Stimulated activated naive CD8-positive, alpha-beta T cell treated with anti-CD3 and anti-CD28 coated beads, Interleukin-15, amount 100 ng/mL, for 72 hours (primary cell): ENCODE measurements at regions not wholly inside any gene's neighbourhood (a gene's known extent, or its start where the extent isn't known, plus 50 kb on each side); places are given as distances from the start of the nearest gene placed in this dataset.
"Not testable (repeated sequence)": the region's sequence is repeated elsewhere in the genome, so short reads cannot be mapped to it uniquely, and the experiment has no call there.

Source experiments
- ATAC-seq: fragments of 150-1000 bp; cut with Tn5 transposase; 2 replicates; pipeline ENCODE4 v1.10.0; 2021; ENCODE audit warnings: mild to moderate bottlenecking, moderate library complexity
- DNase-seq, 2 donors: peaks; one replicate each; pipeline ENCODE4 v3.0.0; 2021 to 2022
- H3K27ac Mint-ChIP-seq, 2 donors: one replicate each; pipeline ENCODE4 v1.8.0; 2022; ENCODE audit warnings: mild to moderate bottlenecking in 2 of 2, mixed read lengths in 2 of 2, moderate library complexity in 2 of 2
- H3K27me3 Mint-ChIP-seq: one replicate; pipeline ENCODE4 v1.8.0; 2022; ENCODE audit warnings: mixed read lengths
- H3K4me1 Mint-ChIP-seq: one replicate; pipeline ENCODE4 v1.8.0; 2022; ENCODE audit warnings: mild to moderate bottlenecking, mixed read lengths
- H3K4me3 Mint-ChIP-seq, 2 donors: one replicate each; pipeline ENCODE4 v1.8.0; 2022; ENCODE audit warnings: mild to moderate bottlenecking in 2 of 2, mixed read lengths in 2 of 2, moderate library complexity in 1 of 2
- H3K9me3 Mint-ChIP-seq, 2 donors: one replicate each; pipeline ENCODE4 v1.8.0; 2022; ENCODE audit warnings: mixed read lengths in 2 of 2

GRCh38 chr22:22161924-22162851, 82.4 kb upstream of the VPREB1 start:
- peak overlapping the region in 1 of 2 donors; percentile 42 for H3K27ac Mint-ChIP-seq
- no peak overlapping the region for H3K4me3 Mint-ChIP-seq
- H3K9me3 Mint-ChIP-seq: no peaks in the 10 kb centered on the region
- ATAC-seq (no peak), DNase-seq (no peak)
- peaks cover 17% of the 10 kb centered on the region for H3K27me3 Mint-ChIP-seq
- H3K4me1 Mint-ChIP-seq: peaks cover under 1% of the 10 kb centered on the region

GRCh38 chr22:22160768-22161167, 83.8 kb upstream of the VPREB1 start:
- Mint-ChIP-seq H3K27me3 (peaks cover 17% of the 10 kb centered on the region), H3K4me1 (peaks cover 12% of the 10 kb centered on the region)
- H3K9me3 Mint-ChIP-seq, H3K27ac Mint-ChIP-seq, H3K4me3 Mint-ChIP-seq, DNase-seq, ATAC-seq: not testable (repeated sequence)

- Mint-ChIP-seq H3K4me1 (peaks cover 12% of the 10 kb centered on the region), H3K27ac (no peak overlapping the region), H3K4me3 (no peak overlapping the region), H3K27me3 (peaks cover 11% of the 10 kb centered on the region), H3K9me3 (no peaks in the 10 kb centered on the region)
- ATAC-seq: no peak
- DNase-seq: no peak
Measured at GRCh38 chr22:22159384-22159783, 85.2 kb upstream of the VPREB1 start.

GRCh38 chr22:22158965-22159364, 85.6 kb upstream of the VPREB1 start:
- no peaks in the 10 kb centered on the region for H3K9me3 Mint-ChIP-seq
- peaks cover 9% of the 10 kb centered on the region for H3K27me3 Mint-ChIP-seq
- H3K4me3 Mint-ChIP-seq: no peak overlapping the region
- DNase-seq: no peak
- H3K27ac Mint-ChIP-seq: no peak overlapping the region
- ATAC-seq: no peak
- peaks cover 12% of the 10 kb centered on the region for H3K4me1 Mint-ChIP-seq

GRCh38 chr22:22158207-22158816, 86.3 kb upstream of the VPREB1 start:
- Mint-ChIP-seq H3K4me1 (peaks cover 12% of the 10 kb centered on the region), H3K4me3 (no peak overlapping the region), H3K9me3 (no peaks in the 10 kb centered on the region), H3K27me3 (peaks cover 9% of the 10 kb centered on the region), H3K27ac (no peak overlapping the region)
- no peak for ATAC-seq
- no peak for DNase-seq

- peak overlapping the region in 1 of 2 donors; percentile 94 for H3K27ac Mint-ChIP-seq
- ATAC-seq: no peak
- peak in 1 of 2 donors; percentile 13 for DNase-seq
- H3K4me1 Mint-ChIP-seq: peaks cover 12% of the 10 kb centered on the region
- no peak overlapping the region for H3K4me3 Mint-ChIP-seq
- H3K27me3 Mint-ChIP-seq: peaks cover 9% of the 10 kb centered on the region
- no peaks in the 10 kb centered on the region for H3K9me3 Mint-ChIP-seq
Measured at GRCh38 chr22:22157348-22157725, 87.2 kb upstream of the VPREB1 start.

- Mint-ChIP-seq H3K27me3 (peaks cover 13% of the 10 kb centered on the region), H3K4me3 (no peak overlapping the region), H3K4me1 (peaks cover 12% of the 10 kb centered on the region), H3K27ac (peak overlapping the region; percentile 90 to 94), H3K9me3 (no peaks in the 10 kb centered on the region)
- ATAC-seq (peak; percentile 92), DNase-seq (peak; percentile 68 to 74)
Measured at GRCh38 chr22:22156716-22157347, 87.8 kb upstream of the VPREB1 start.

GRCh38 chr22:22156348-22156715, 88.3 kb upstream of the VPREB1 start:
- DNase-seq (no peak), ATAC-seq (no peak)
- H3K27me3 Mint-ChIP-seq: peaks cover 17% of the 10 kb centered on the region
- no peaks in the 10 kb centered on the region for H3K9me3 Mint-ChIP-seq
- H3K4me3 Mint-ChIP-seq: no peak overlapping the region
- no peak overlapping the region for H3K27ac Mint-ChIP-seq
- H3K4me1 Mint-ChIP-seq: peaks cover 12% of the 10 kb centered on the region

- Mint-ChIP-seq H3K27me3 (peaks cover 18% of the 10 kb centered on the region), H3K4me1 (peaks cover 12% of the 10 kb centered on the region), H3K9me3 (no peaks in the 10 kb centered on the region), H3K4me3 (no peak overlapping the region), H3K27ac (no peak overlapping the region)
- ATAC-seq: no peak
- DNase-seq: no peak
Measured at GRCh38 chr22:22155607-22156006, 89.0 kb upstream of the VPREB1 start.

- no peak for ATAC-seq
- H3K4me3 Mint-ChIP-seq: no peak overlapping the region
- DNase-seq: no peak
- H3K27ac Mint-ChIP-seq: no peak overlapping the region
- H3K9me3 Mint-ChIP-seq: no peaks in the 10 kb centered on the region
- peaks cover 12% of the 10 kb centered on the region for H3K4me1 Mint-ChIP-seq
- peaks cover 23% of the 10 kb centered on the region for H3K27me3 Mint-ChIP-seq
Measured at GRCh38 chr22:22155146-22155545, 89.4 kb upstream of the VPREB1 start.

GRCh38 chr22:22154040-22154439, 90.5 kb upstream of the VPREB1 start:
- ATAC-seq: no peak
- no peak overlapping the region for H3K27ac Mint-ChIP-seq
- H3K9me3 Mint-ChIP-seq: no peaks in the 10 kb centered on the region
- H3K4me1 Mint-ChIP-seq: peaks cover 12% of the 10 kb centered on the region
- peaks cover 22% of the 10 kb centered on the region for H3K27me3 Mint-ChIP-seq
- DNase-seq: no peak
- no peak overlapping the region for H3K4me3 Mint-ChIP-seq

GRCh38 chr22:22151308-22151707, 93.3 kb upstream of the VPREB1 start:
- H3K9me3 Mint-ChIP-seq: no peaks in the 10 kb centered on the region
- H3K27ac Mint-ChIP-seq: no peak overlapping the region
- H3K4me1 Mint-ChIP-seq: peaks cover 3% of the 10 kb centered on the region
- peaks cover 41% of the 10 kb centered on the region for H3K27me3 Mint-ChIP-seq
- ATAC-seq: no peak
- DNase-seq: no peak
- H3K4me3 Mint-ChIP-seq: no peak overlapping the region

- Mint-ChIP-seq H3K4me1 (no peaks in the 10 kb centered on the region), H3K27ac (no peak overlapping the region), H3K27me3 (peaks cover 41% of the 10 kb centered on the region), H3K9me3 (no peaks in the 10 kb centered on the region), H3K4me3 (no peak overlapping the region)
- DNase-seq: no peak
- no peak for ATAC-seq
Measured at GRCh38 chr22:22150457-22150856, 94.1 kb upstream of the VPREB1 start.

GRCh38 chr22:22148905-22149304, 95.7 kb upstream of the VPREB1 start:
- no peak overlapping the region for H3K4me3 Mint-ChIP-seq
- no peak for ATAC-seq
- H3K4me1 Mint-ChIP-seq: no peaks in the 10 kb centered on the region
- H3K27me3 Mint-ChIP-seq: peaks cover 41% of the 10 kb centered on the region
- DNase-seq: no peak
- H3K27ac Mint-ChIP-seq: no peak overlapping the region
- H3K9me3 Mint-ChIP-seq: no peaks in the 10 kb centered on the region

GRCh38 chr22:22144858-22145257, 99.7 kb upstream of the VPREB1 start:
- ATAC-seq (no peak), DNase-seq (no peak)
- H3K4me1 Mint-ChIP-seq: no peaks in the 10 kb centered on the region
- H3K27ac Mint-ChIP-seq: no peak overlapping the region
- H3K9me3 Mint-ChIP-seq: no peaks in the 10 kb centered on the region
- peaks cover 48% of the 10 kb centered on the region for H3K27me3 Mint-ChIP-seq
- no peak overlapping the region for H3K4me3 Mint-ChIP-seq

GRCh38 chr22:22143448-22143847, 101.1 kb upstream of the VPREB1 start:
- ATAC-seq (no peak), DNase-seq (no peak)
- Mint-ChIP-seq H3K4me3 (no peak overlapping the region), H3K4me1 (no peaks in the 10 kb centered on the region), H3K9me3 (no peaks in the 10 kb centered on the region), H3K27ac (no peak overlapping the region), H3K27me3 (peaks cover 43% of the 10 kb centered on the region)
